ENCODE measurements at regions not wholly inside any gene's neighbourhood (a gene's known extent, or its start where the extent isn't known, plus 50 kb on each side); places are given as distances from the start of the nearest gene placed in this dataset.

DNA sequence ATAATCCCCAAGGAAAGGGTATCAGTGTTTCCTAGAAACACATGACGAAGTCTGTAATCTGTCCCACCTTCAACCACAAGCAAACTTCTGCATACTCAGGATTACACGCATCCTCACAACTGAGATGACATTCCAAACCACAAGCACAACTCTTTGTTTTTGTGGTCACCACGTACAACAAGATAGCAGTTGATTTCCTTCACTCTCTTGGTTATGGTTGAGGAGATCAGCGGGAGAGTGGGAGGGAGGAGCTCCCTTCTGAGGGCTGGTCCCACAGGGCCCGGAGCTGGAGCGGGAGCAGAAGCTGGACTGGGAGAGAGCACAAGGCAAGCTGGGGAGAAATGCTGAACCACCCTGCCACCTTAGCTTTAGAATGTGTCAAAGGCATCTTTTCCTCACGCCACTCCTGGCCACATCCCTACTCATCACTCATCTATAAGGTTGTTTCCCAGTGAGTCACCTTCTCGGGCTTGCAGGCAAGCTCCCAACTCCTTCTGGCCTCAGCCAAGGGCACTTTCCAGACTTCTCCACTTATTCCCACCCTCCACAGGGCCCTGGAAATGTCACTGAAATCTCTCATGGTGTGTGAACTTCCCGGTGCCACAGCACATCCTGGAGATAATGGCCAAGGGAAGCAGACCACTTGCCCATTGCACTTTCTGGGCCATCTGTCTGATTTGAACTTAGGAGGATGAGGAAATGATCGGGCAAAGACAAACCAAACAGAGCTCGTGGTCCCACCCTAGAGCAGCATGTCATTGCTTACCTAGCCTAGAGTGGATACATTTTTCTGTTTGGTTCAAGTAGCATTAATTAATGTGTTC lies 98.9 kb upstream of the LGALSL start:
- TF ChIP-seq, protein P1, sequence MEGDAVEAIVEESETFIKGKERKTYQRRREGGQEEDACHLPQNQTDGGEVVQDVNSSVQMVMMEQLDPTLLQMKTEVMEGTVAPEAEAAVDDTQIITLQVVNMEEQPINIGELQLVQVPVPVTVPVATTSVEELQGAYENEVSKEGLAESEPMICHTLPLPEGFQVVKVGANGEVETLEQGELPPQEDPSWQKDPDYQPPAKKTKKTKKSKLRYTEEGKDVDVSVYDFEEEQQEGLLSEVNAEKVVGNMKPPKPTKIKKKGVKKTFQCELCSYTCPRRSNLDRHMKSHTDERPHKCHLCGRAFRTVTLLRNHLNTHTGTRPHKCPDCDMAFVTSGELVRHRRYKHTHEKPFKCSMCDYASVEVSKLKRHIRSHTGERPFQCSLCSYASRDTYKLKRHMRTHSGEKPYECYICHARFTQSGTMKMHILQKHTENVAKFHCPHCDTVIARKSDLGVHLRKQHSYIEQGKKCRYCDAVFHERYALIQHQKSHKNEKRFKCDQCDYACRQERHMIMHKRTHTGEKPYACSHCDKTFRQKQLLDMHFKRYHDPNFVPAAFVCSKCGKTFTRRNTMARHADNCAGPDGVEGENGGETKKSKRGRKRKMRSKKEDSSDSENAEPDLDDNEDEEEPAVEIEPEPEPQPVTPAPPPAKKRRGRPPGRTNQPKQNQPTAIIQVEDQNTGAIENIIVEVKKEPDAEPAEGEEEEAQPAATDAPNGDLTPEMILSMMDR (IDR thresholded peaks at IDR 0.05): no peak
- no peak for TF ChIP-seq ZFX (IDR thresholded peaks at IDR 0.05; ENCODE audit: borderline replicate concordance)

Data from 22Rv1 (cell line).